ENCODE measurements at regions not wholly inside any gene's neighbourhood (a gene's known extent, or its start where the extent isn't known, plus 50 kb on each side); places are given as distances from the start of the nearest gene placed in this dataset.

DNA sequence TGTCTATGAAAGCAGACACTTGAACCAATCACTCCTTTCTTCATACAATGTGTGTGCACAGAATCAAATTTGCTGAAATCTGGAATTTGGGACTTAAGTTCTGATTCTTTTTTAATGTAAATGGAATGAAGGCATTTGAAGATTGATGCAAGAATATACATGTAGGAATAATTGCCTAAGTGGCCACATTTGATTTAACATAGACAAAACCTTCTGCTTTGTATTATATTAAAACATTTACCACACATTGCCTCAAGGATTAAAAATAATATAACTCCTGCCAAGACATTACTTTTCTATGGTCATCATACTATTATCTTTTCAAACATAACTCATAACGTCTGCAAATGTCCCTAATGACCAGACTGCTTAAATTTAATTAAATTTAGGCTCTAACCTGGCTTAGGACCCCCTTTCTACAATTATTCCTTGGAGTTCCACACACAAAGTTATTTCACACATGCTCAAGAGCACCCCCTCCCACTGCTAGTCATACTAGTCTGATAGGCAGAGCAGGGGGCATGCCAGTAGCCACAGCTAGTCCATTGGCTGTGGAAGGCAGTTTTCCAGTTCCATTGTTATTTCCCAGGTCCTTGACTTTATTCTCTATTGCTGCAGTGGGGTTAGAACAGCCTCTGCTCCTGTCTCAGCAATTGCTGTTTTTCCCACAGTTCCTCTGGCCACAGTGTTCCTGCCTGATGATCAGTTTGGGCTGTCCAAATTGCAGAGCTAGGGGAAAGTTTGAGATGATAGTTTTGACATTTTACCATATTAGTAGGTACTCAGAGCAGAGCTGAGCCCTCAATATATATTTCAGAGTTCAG is 360.6 kb upstream of the GRAMD2B start:
- no peak for DNase-seq (ENCODE audit: low spot score in 2 of 2)
- no peak overlapping the region for H3K4me3 ChIP-seq
- H3K36me3 ChIP-seq = no peaks in the 10 kb centered on the region
- H3K27ac ChIP-seq = no peak overlapping the region
- TF ChIP-seq POLR2A (IDR thresholded peaks at IDR 0.05) (no peak), EP300 (IDR thresholded peaks at IDR 0.05) (no peak)
- TF ChIP-seq, protein P1, sequence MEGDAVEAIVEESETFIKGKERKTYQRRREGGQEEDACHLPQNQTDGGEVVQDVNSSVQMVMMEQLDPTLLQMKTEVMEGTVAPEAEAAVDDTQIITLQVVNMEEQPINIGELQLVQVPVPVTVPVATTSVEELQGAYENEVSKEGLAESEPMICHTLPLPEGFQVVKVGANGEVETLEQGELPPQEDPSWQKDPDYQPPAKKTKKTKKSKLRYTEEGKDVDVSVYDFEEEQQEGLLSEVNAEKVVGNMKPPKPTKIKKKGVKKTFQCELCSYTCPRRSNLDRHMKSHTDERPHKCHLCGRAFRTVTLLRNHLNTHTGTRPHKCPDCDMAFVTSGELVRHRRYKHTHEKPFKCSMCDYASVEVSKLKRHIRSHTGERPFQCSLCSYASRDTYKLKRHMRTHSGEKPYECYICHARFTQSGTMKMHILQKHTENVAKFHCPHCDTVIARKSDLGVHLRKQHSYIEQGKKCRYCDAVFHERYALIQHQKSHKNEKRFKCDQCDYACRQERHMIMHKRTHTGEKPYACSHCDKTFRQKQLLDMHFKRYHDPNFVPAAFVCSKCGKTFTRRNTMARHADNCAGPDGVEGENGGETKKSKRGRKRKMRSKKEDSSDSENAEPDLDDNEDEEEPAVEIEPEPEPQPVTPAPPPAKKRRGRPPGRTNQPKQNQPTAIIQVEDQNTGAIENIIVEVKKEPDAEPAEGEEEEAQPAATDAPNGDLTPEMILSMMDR (IDR thresholded peaks at IDR 0.05) = no peak
- H3K4me1 ChIP-seq = no peaks in the 10 kb centered on the region
- 0% methylated on average over 1 of the region's 1 CpG for WGBS, 2 donors
- H3K9me3 ChIP-seq = no peaks in the 10 kb centered on the region
- no peaks in the 10 kb centered on the region for H3K27me3 ChIP-seq

DNA sequence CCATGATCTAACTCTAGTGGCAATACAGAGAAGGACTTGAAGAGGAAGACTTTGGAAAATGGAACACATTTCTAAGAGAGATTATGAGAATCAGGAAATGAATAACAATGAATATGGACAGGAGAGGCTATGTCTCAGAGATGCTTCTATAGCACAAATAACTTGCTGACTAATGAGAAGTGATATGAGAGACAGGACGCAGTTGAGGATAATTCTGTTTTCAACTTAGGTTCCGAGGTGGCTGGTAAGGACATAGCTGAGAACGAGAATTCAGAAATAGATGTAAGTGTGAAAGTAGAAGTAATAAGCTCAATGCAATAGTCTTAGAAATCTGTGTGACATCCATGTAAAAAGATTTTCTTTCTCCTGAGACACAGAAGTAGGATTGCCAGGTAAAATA is 358.1 kb upstream of the GRAMD2B start:
- peaks cover 0 to 2% (median 0%) of the 10 kb centered on the region in 4 donors for H3K9me3 ChIP-seq
- no peaks in the 10 kb centered on the region for H3K36me3 ChIP-seq
- TF ChIP-seq, protein P1 (IDR thresholded peaks at IDR 0.05) = no peak
- no peak for TF ChIP-seq POLR2A (IDR thresholded peaks at IDR 0.05)
- TF ChIP-seq EP300 (IDR thresholded peaks at IDR 0.05) = no peak
- DNase-seq (ENCODE audit: low spot score in 2 of 2) = no peak
- no peak overlapping the region for H3K4me3 ChIP-seq
- no peak overlapping the region for H3K27ac ChIP-seq
- 85 to 89% methylated on average over 3 of the region's 3 CpGs for WGBS, 2 donors
- no peaks in the 10 kb centered on the region for H3K4me1 ChIP-seq
- H3K27me3 ChIP-seq = no peaks in the 10 kb centered on the region

DNA sequence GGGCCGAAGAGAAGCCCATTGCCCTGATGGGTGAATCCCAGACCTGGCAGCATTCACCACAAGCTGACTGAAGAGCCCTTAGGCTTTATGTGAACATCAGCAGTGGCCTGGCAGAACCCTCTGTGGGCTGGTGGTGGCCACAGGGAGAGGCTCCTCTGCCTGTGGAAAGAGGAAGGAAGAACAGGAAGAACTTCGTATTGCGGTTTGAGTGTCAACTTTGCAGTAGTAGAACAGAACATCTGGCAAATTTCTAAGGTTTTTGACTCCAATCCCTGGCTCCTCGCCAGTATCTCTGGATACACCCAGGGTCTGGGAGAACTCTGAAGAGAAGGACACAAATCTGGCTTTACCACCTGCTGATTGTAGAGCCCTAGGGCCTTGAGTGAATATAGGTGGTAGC is 356.4 kb upstream of the GRAMD2B start:
- Histone ChIP-seq H3K27me3 (no peaks in the 10 kb centered on the region), H3K27ac (no peak overlapping the region), H3K4me3 (no peak overlapping the region), H3K9me3 (peaks cover 0 to 8% (median 0%) of the 10 kb centered on the region in 4 donors), H3K36me3 (no peaks in the 10 kb centered on the region), H3K4me1 (no peaks in the 10 kb centered on the region)
- TF ChIP-seq POLR2A (IDR thresholded peaks at IDR 0.05) (no peak), EP300 (IDR thresholded peaks at IDR 0.05) (no peak)
- TF ChIP-seq, protein P1 (IDR thresholded peaks at IDR 0.05) = no peak
- 77 to 82% methylated on average over 4 of the region's 4 CpGs for WGBS, 2 donors
- DNase-seq (ENCODE audit: low spot score in 2 of 2) = no peak

DNA sequence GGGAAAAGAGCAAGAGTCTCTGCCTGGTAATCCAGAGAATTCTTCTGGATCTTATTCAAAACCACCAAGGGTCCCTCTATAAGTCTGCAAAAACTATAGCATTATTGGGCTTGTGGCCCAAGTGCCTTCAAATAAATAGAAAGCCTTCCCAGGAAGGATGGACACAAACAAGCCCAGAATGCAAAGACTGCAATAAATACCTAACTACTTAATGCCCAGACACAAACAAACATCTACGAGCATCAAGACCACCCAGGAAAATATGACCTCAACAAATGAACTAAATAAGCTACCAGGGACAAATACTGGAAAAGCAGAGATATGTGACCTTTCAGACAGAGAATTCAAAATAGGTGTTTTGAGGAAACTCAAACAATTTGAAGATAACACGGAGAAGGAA is 355.8 kb upstream of the GRAMD2B start:
- 86 to 91% methylated on average over 2 of the region's 2 CpGs for WGBS, 2 donors
- TF ChIP-seq EP300 (IDR thresholded peaks at IDR 0.05) (no peak), POLR2A (IDR thresholded peaks at IDR 0.05) (no peak)
- TF ChIP-seq, protein P1 (IDR thresholded peaks at IDR 0.05) = no peak
- no peak for DNase-seq (ENCODE audit: low spot score in 2 of 2)
- H3K4me1 ChIP-seq = no peaks in the 10 kb centered on the region
- no peak overlapping the region for H3K4me3 ChIP-seq
- no peak overlapping the region for H3K27ac ChIP-seq
- H3K36me3 ChIP-seq = no peaks in the 10 kb centered on the region
- H3K9me3 ChIP-seq = peaks cover 0 to 9% (median 0%) of the 10 kb centered on the region in 4 donors
- H3K27me3 ChIP-seq = no peaks in the 10 kb centered on the region

DNA sequence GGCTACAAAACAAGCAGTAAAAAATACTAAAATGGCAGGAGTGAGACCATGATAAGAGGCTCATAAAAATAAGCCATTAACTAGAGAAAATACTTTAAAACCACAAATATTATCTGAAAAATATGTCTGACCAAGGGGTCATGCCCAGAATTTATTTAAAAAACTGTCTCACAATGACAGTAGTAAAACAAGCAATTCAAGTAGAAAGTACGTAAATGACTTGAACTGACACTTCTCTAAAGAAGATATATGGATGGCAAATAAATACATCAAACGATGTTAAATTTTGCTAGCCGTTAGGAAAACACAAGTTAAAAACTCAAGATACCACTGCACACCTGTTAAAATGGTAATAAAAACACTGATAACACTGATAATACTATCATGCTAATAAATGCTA is 353.9 kb upstream of the GRAMD2B start:
- H3K36me3 ChIP-seq = no peaks in the 10 kb centered on the region
- TF ChIP-seq EP300 (IDR thresholded peaks at IDR 0.05) (no peak), POLR2A (IDR thresholded peaks at IDR 0.05) (no peak)
- TF ChIP-seq, protein P1 (IDR thresholded peaks at IDR 0.05) = no peak

More for the DNA sequence above, 353.9 kb upstream of the GRAMD2B start:
- H3K27me3 ChIP-seq = no peaks in the 10 kb centered on the region
- DNase-seq (ENCODE audit: low spot score in 2 of 2) = no peak
- H3K4me3 ChIP-seq = no peak overlapping the region
- H3K4me1 ChIP-seq = no peaks in the 10 kb centered on the region
- 72 to 86% methylated on average over 3 of the region's 3 CpGs for WGBS, 2 donors
- no peak overlapping the region for H3K27ac ChIP-seq
- peaks cover 0 to 23% (median 0%) of the 10 kb centered on the region in 4 donors for H3K9me3 ChIP-seq

All from tibial nerve (tissue), 4 donors.